Transverse colon (tissue), 4 donors: ENCODE measurements at regions not wholly inside any gene's neighbourhood (a gene's known extent, or its start where the extent isn't known, plus 50 kb on each side); places are given as distances from the start of the nearest gene placed in this dataset.

Experiments
- POLR2A ChIP-seq: fragments of 450-650 bp; IDR thresholded peaks from one replicate; pipeline ENCODE4 v1.6.1; 2016; ENCODE audit warnings: antibody characterized with exemption, mild to moderate bottlenecking, moderate library complexity
- POLR2AphosphoS5 ChIP-seq, 3 donors: sonication (generic); formaldehyde crosslinking; IDR thresholded peaks; one replicate each; pipeline ENCODE4 v1.6.1; 2016; ENCODE audit warnings: antibody characterized with exemption in 3 of 3
- TF ChIP-seq, protein P1 (sequence below), 5 experiments: fragments of 200-600 bp in 3 of 5; fragments of 450-650 bp in 2 of 5; sonication (generic) in 3 of 5; IDR thresholded peaks; 1 replicate in 2 of 5; 2 replicates in 3 of 5; pipeline ENCODE4 v1.5.1; 2016 to 2017; ENCODE audit warnings: antibody characterized with exemption in 5 of 5, inconsistent platforms in 3 of 5, mild to moderate bottlenecking in 2 of 5, moderate library complexity in 1 of 5

DNA sequence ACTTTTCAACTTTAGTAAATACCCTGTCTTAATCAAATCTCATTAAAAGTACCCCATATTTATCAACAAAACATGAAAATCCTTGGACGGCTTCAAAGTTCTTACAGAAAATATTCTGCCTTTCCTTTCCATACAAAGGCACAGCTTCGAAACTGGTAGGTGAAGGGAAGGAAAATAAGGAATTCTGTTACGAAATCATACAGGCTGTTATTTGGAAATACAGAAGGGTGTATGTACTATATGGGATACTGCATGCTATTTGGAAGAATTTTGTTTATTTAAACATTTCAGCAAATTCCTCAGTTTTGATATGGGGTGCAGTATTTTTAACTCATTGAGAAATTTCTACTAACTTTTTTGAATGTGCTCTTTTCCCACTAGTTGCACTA, 138.4 kb upstream of the BTN3A2 start:
- TF ChIP-seq, protein P1, sequence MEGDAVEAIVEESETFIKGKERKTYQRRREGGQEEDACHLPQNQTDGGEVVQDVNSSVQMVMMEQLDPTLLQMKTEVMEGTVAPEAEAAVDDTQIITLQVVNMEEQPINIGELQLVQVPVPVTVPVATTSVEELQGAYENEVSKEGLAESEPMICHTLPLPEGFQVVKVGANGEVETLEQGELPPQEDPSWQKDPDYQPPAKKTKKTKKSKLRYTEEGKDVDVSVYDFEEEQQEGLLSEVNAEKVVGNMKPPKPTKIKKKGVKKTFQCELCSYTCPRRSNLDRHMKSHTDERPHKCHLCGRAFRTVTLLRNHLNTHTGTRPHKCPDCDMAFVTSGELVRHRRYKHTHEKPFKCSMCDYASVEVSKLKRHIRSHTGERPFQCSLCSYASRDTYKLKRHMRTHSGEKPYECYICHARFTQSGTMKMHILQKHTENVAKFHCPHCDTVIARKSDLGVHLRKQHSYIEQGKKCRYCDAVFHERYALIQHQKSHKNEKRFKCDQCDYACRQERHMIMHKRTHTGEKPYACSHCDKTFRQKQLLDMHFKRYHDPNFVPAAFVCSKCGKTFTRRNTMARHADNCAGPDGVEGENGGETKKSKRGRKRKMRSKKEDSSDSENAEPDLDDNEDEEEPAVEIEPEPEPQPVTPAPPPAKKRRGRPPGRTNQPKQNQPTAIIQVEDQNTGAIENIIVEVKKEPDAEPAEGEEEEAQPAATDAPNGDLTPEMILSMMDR (IDR thresholded peaks at IDR 0.05), result no peak
- TF ChIP-seq POLR2A (no peak), POLR2AphosphoS5 (IDR thresholded peaks at IDR 0.05) (no peak)
